WERI-Rb-1 (cell line): ENCODE measurements at regions not wholly inside any gene's neighbourhood (a gene's known extent, or its start where the extent isn't known, plus 50 kb on each side); places are given as distances from the start of the nearest gene placed in this dataset.

Experiments used
- DNase-seq: peaks from one replicate; pipeline ENCODE4 v3.0.0-alpha.2; 2020
- H3K27ac ChIP-seq: fragments of 250-450 bp; sonication (Bioruptor Pico); 2 replicates; pipeline ENCODE4 v1.5.1; 2020; ENCODE audit warnings: mild to moderate bottlenecking, moderate library complexity
- H3K27me3 ChIP-seq: fragments of 250-450 bp; sonication (Bioruptor Pico); 2 replicates; pipeline ENCODE4 v1.5.1; 2021; ENCODE audit warnings: mild to moderate bottlenecking, low read depth, moderate library complexity; ENCODE audit not compliant: insufficient read depth, severe bottlenecking
- H3K36me3 ChIP-seq: fragments of 250-450 bp; sonication (Bioruptor Pico); 2 replicates; pipeline ENCODE4 v1.5.1; 2020; ENCODE audit warnings: mild to moderate bottlenecking, moderate library complexity
- H3K4me3 ChIP-seq: 2 replicates; pipeline ENCODE4 v1.5.1; 2011; ENCODE audit warnings: low read depth, mild to moderate bottlenecking, control low read depth, low read length
- H3K9me3 ChIP-seq: fragments of 250-450 bp; sonication (Bioruptor Pico); 2 replicates; pipeline ENCODE4 v1.5.1; 2021; ENCODE audit warnings: mild to moderate bottlenecking, moderate library complexity; ENCODE audit not compliant: severe bottlenecking
- CTCF ChIP-seq: IDR thresholded peaks from 2 replicates; pipeline ENCODE4 v1.5.1; 2011; ENCODE audit warnings: low read depth, mild to moderate bottlenecking, control low read depth, inconsistent platforms, low read length

- Histone ChIP-seq H3K4me3 (no peak overlapping the region), H3K9me3 (no peaks in the 10 kb centered on the region), H3K27me3 (peaks cover 17% of the 10 kb centered on the region), H3K36me3 (no peaks in the 10 kb centered on the region), H3K27ac (no peak overlapping the region)
- TF ChIP-seq CTCF: no peak
- no peak for DNase-seq
Measured at GRCh38 chr4:183029365-183029764, 69.7 kb upstream of the WWC2 start.

DNA sequence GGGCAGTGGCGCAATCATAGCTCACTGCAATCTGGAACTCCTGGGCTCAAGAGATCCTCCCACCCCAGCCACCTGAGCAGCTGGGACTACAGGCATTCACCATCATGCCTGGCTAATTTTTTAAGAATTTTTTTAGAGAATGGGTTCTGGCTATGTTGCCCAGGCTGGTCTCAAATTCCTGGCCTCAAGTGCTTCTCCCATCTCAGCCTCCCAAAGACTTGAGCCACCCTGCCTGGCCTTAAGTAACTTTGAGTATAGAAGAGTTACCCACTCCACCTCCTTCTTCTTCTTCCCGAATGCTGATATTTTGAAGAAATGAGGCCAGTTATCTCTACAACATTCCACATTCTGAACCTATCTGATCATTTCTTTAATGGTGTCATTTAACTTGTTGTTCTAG is 72.4 kb upstream of the WWC2 start:
- H3K27ac ChIP-seq: no peak overlapping the region
- H3K4me3 ChIP-seq: no peak overlapping the region
- H3K9me3 ChIP-seq: no peaks in the 10 kb centered on the region
- H3K27me3 ChIP-seq: peaks cover 25% of the 10 kb centered on the region
- no peak for DNase-seq
- TF ChIP-seq CTCF: no peak
- H3K36me3 ChIP-seq: no peaks in the 10 kb centered on the region

- no peak overlapping the region for H3K4me3 ChIP-seq
- H3K9me3 ChIP-seq: no peaks in the 10 kb centered on the region
- peaks cover 22% of the 10 kb centered on the region for H3K27me3 ChIP-seq
- TF ChIP-seq CTCF: no peak
- H3K36me3 ChIP-seq: no peaks in the 10 kb centered on the region
- H3K27ac ChIP-seq: no peak overlapping the region
- DNase-seq: no peak
Measured at GRCh38 chr4:183022617-183023016, 76.4 kb upstream of the WWC2 start.

DNA sequence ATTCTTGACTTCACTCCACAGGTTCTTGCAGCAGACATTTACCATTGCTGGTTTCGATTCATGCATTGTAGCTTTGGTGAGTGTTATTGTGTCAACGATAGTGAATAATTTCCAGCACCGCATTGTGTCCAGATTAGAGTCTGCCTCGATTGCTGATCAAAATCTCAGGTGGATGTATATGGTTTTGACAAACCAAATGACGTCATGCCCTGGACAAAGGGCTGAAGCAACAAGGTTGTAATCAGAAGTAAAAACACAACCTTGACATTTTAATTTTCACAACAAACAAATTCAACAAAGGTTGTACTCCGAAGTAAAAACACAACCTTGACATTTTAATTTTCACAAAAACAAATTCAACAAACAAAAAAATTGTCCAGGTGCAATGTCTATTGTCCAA is 81.1 kb upstream of the WWC2 start:
- Histone ChIP-seq H3K27me3 (peaks cover 10% of the 10 kb centered on the region), H3K4me3 (no peak overlapping the region), H3K27ac (no peak overlapping the region), H3K36me3 (no peaks in the 10 kb centered on the region), H3K9me3 (no peaks in the 10 kb centered on the region)
- TF ChIP-seq CTCF: no peak
- DNase-seq: no peak

DNA sequence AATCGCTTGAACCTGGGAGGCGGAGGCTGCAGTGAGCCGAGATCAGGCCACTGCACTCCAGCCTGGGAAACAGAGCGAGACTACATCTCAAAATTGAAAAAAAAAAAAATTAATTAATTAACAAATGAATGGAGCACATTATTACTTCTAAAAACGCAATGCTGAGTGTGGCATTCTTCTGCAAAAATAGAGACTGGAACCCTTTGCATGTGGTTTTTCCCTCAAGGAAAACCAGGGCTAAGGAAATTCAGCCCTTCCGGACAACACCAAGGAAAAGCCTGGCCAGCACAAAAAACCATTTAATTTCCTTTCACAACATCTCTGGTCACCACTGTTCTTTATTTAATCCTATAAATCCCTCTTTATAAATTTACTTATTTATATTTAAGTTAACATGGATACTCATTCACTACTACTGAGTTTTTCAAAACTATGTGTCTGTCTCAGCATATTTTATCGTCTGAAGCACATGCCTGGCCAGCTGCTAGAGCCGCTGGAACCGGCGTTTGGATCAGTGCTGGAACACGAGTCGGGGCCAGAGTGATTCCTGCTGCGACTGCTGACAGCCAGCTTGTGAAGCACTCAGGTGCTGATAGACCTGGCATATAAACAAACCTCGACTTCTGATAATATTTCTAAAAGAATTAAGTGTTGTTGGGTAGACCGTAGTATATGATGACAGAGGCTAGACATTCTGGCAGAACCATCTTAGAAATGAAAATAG is 84.5 kb upstream of the WWC2 start:
- no peaks in the 10 kb centered on the region for H3K36me3 ChIP-seq
- peaks cover 4% of the 10 kb centered on the region for H3K9me3 ChIP-seq
- no peak for DNase-seq
- no peak overlapping the region for H3K27ac ChIP-seq
- no peak for TF ChIP-seq CTCF
- H3K4me3 ChIP-seq: no peak overlapping the region
- H3K27me3 ChIP-seq: peaks cover 17% of the 10 kb centered on the region

DNA sequence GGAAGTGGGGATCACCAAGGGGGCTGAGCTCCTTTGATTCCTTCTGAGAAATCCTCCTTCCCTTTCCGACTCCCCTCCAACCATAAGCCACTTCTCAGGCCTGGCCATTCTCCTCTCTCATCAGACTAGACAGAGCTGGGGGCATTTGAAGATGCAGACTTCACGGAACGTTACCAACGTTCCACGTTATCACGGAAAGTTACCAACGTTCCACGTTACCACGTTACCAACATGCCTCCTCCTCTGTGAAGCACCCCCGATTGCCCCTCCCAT is 85.4 kb upstream of the WWC2 start:
- Histone ChIP-seq H3K27me3 (peaks cover 23% of the 10 kb centered on the region), H3K4me3 (no peak overlapping the region), H3K27ac (no peak overlapping the region), H3K9me3 (peaks cover 4% of the 10 kb centered on the region), H3K36me3 (no peaks in the 10 kb centered on the region)
- TF ChIP-seq CTCF: no peak
- no peak for DNase-seq
